GM20000 (cell line): ENCODE measurements at regions not wholly inside any gene's neighbourhood (a gene's known extent, or its start where the extent isn't known, plus 50 kb on each side); places are given as distances from the start of the nearest gene placed in this dataset.

Source experiments
- DNase-seq: peaks from one replicate; pipeline ENCODE4 v3.0.0; 2012; ENCODE audit warnings: low spot score
- CTCF ChIP-seq: IDR thresholded peaks from 2 replicates; pipeline ENCODE4 v1.5.1; 2012; ENCODE audit warnings: mild to moderate bottlenecking, control low read depth; ENCODE audit errors: extremely low read depth, missing control alignments

GRCh38 chr10:83968052-83968451, 171.3 kb upstream of the GHITM start:
- DNase-seq = no peak
- no peak for TF ChIP-seq CTCF

GRCh38 chr10:83978681-83979383, 160.5 kb upstream of the GHITM start:
- DNase-seq = no peak
- TF ChIP-seq CTCF = no peak

- TF ChIP-seq CTCF = no peak
Measured at GRCh38 chr10:83982812-83983211, 156.5 kb upstream of the GHITM start.

GRCh38 chr10:83983578-83984255, 155.6 kb upstream of the GHITM start:
- DNase-seq = no peak
- no peak for TF ChIP-seq CTCF

More at GRCh38 chr10:83982812-83983211, 156.5 kb upstream of the GHITM start:
- DNase-seq = no peak

GRCh38 chr10:83984256-83984640, 155.1 kb upstream of the GHITM start:
- DNase-seq = no peak

GRCh38 chr10:83986800-83987199, 152.5 kb upstream of the GHITM start:
- DNase-seq = no peak
- no peak for TF ChIP-seq CTCF

More at GRCh38 chr10:83984256-83984640, 155.1 kb upstream of the GHITM start:
- TF ChIP-seq CTCF = no peak

- TF ChIP-seq CTCF = no peak
- DNase-seq = no peak
Measured at GRCh38 chr10:83987216-83987615, 152.1 kb upstream of the GHITM start.
